Breast epithelium (tissue), 3 donors: ENCODE measurements at regions not wholly inside any gene's neighbourhood (a gene's known extent, or its start where the extent isn't known, plus 50 kb on each side); places are given as distances from the start of the nearest gene placed in this dataset.

Experiments
- POLR2A ChIP-seq: fragments of 450-650 bp; IDR thresholded peaks from one replicate; pipeline ENCODE4 v1.6.1; 2016; ENCODE audit warnings: antibody characterized with exemption, mild to moderate bottlenecking, moderate library complexity
- POLR2AphosphoS5 ChIP-seq, 3 donors: sonication (generic); formaldehyde crosslinking; IDR thresholded peaks; one replicate each; pipeline ENCODE4 v1.6.1; 2017; ENCODE audit warnings: antibody characterized with exemption in 3 of 3
- TF ChIP-seq, protein P1 (sequence below), 3 donors: fragments of 450-650 bp; IDR thresholded peaks; one replicate each; pipeline ENCODE4 v1.5.1; 2016 to 2017; ENCODE audit warnings: antibody characterized with exemption in 3 of 3, mild to moderate bottlenecking in 3 of 3, moderate library complexity in 3 of 3

DNA sequence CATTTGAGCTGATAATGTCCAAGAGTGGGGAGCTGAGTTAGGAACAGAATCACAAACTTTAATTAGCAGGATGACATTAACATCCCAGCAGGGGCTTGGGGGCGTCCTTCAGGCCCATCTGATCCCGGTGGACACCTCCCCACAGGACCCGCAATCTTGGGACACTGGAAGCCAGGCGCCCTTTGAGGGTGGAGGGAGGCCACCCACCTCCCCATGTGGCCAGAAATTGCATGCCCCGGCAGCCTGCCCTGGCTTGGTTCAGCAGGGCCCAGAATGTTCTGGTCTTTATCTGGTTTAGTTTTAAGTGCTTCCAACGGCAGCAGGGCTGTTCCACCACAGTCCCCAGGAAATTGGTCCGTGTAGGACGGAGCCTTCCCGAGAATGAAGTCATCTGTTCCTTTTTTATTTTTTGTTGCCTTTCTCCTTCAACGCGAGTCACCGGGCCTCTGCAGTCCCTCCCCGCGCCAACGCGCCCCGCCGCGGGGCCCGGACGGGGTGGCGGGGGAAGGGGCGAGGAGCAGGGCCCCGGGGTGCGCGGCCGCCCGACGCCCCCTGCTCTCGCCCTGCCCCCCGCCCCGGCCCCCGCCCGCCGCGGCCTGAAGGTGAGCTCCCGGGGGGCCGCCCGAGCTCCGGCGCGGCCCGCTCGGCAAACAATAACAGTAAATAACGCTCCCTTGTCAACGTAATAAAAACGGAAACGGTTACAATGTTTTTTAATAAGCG lies 207.9 kb downstream of the C9orf50 start:
- TF ChIP-seq POLR2A, result no peak
- TF ChIP-seq, protein P1, sequence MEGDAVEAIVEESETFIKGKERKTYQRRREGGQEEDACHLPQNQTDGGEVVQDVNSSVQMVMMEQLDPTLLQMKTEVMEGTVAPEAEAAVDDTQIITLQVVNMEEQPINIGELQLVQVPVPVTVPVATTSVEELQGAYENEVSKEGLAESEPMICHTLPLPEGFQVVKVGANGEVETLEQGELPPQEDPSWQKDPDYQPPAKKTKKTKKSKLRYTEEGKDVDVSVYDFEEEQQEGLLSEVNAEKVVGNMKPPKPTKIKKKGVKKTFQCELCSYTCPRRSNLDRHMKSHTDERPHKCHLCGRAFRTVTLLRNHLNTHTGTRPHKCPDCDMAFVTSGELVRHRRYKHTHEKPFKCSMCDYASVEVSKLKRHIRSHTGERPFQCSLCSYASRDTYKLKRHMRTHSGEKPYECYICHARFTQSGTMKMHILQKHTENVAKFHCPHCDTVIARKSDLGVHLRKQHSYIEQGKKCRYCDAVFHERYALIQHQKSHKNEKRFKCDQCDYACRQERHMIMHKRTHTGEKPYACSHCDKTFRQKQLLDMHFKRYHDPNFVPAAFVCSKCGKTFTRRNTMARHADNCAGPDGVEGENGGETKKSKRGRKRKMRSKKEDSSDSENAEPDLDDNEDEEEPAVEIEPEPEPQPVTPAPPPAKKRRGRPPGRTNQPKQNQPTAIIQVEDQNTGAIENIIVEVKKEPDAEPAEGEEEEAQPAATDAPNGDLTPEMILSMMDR (IDR thresholded peaks at IDR 0.05), result peak; percentile 31 to 38 (median 38)
- TF ChIP-seq POLR2AphosphoS5 (IDR thresholded peaks at IDR 0.05), result peak in 2 of 3 donors; percentile 10 to 33
